ENCODE measurements at regions not wholly inside any gene's neighbourhood (a gene's known extent, or its start where the extent isn't known, plus 50 kb on each side); places are given as distances from the start of the nearest gene placed in this dataset.

GRCh38 chr11:24226606-24227005, 270.2 kb upstream of the LUZP2 start:
- TF ChIP-seq POLR2AphosphoS5 (IDR thresholded peaks at IDR 0.05; ENCODE audit: insufficient read depth in 1 of 2, low read depth in 1 of 2) (no peak), CTCF (IDR thresholded peaks at IDR 0.05) (no peak)
